HG02885 (cell line): ENCODE measurements at regions not wholly inside any gene's neighbourhood (a gene's known extent, or its start where the extent isn't known, plus 50 kb on each side); places are given as distances from the start of the nearest gene placed in this dataset.

Experiments
- ATAC-seq: cut with Tn5 transposase; IDR thresholded peaks from one replicate; pipeline ENCODE4 v1.9.1; 2021; ENCODE audit warnings: mild to moderate bottlenecking; ENCODE audit not compliant: unreplicated experiment, poor library complexity

- no peak for ATAC-seq
These were observed 97.8 kb downstream of the AQP9 start for GRCh38 chr15:58235961-58236360.

GRCh38 chr15:58240191-58240932, 102.2 kb downstream of the AQP9 start:
- no peak for ATAC-seq

GRCh38 chr15:58241872-58242271, 103.7 kb downstream of the AQP9 start:
- no peak for ATAC-seq

- no peak for ATAC-seq
These were observed 104.9 kb downstream of the AQP9 start for GRCh38 chr15:58243070-58243469.

- ATAC-seq: no peak
These were observed 106.4 kb downstream of the AQP9 start for GRCh38 chr15:58244536-58244935.

GRCh38 chr15:58246041-58246440, 107.9 kb downstream of the AQP9 start:
- ATAC-seq: no peak

GRCh38 chr15:58247855-58248842, 110.0 kb downstream of the AQP9 start:
- no peak for ATAC-seq

GRCh38 chr15:58249646-58250312, 111.6 kb downstream of the AQP9 start:
- ATAC-seq: no peak

GRCh38 chr15:58252586-58253323, 114.6 kb downstream of the AQP9 start:
- no peak for ATAC-seq

GRCh38 chr15:58257776-58258325, 119.7 kb downstream of the AQP9 start:
- no peak for ATAC-seq

- no peak for ATAC-seq
These were observed 120.5 kb downstream of the AQP9 start for GRCh38 chr15:58258501-58259292.

- ATAC-seq: no peak
These were observed 122.1 kb downstream of the AQP9 start for GRCh38 chr15:58260205-58260724.

- ATAC-seq: no peak
These were observed 122.6 kb downstream of the AQP9 start for GRCh38 chr15:58260725-58261267.

GRCh38 chr15:58261368-58261767, 123.2 kb downstream of the AQP9 start:
- no peak for ATAC-seq

- ATAC-seq: no peak
These were observed 126.1 kb downstream of the AQP9 start for GRCh38 chr15:58264053-58264971.

GRCh38 chr15:58267051-58267450, 128.9 kb downstream of the AQP9 start:
- ATAC-seq: no peak

- ATAC-seq: no peak
These were observed 130.6 kb downstream of the AQP9 start for GRCh38 chr15:58268746-58269267.
